RWPE1 (cell line): ENCODE measurements at regions not wholly inside any gene's neighbourhood (a gene's known extent, or its start where the extent isn't known, plus 50 kb on each side); places are given as distances from the start of the nearest gene placed in this dataset.
"Not testable (repeated sequence)": the region's sequence is repeated elsewhere in the genome, so short reads cannot be mapped to it uniquely, and the experiment has no call there.

Experiments
- CTCF ChIA-PET: fragments of 350-600 bp; sonication (Branson Sonifier 250); formaldehyde crosslinking; extraction: SDS; loops from one replicate; lab custom pipeline; 2021; lab: Yijun Ruan, JAX
- POLR2A ChIA-PET: fragments of 400-600 bp; formaldehyde crosslinking; extraction: SDS; loops from one replicate; lab custom pipeline; 2020; ENCODE audit warnings: antibody characterized with exemption; ENCODE audit not compliant: low non-redundant PET; lab: Yijun Ruan, JAX
- DNase-seq: peaks from one replicate; pipeline ENCODE4 v3.0.0; 2012; ENCODE audit warnings: low spot score
- H3K27ac ChIP-seq: fragments of 450-650 bp; 2 replicates; pipeline ENCODE4 v1.5.1; 2017
- TF ChIP-seq, protein P1 (sequence below): fragments of 450-650 bp; conservative IDR thresholded peaks from 2 replicates; pipeline ENCODE4 v1.5.1; 2017; ENCODE audit warnings: low read depth, mild to moderate bottlenecking

DNA sequence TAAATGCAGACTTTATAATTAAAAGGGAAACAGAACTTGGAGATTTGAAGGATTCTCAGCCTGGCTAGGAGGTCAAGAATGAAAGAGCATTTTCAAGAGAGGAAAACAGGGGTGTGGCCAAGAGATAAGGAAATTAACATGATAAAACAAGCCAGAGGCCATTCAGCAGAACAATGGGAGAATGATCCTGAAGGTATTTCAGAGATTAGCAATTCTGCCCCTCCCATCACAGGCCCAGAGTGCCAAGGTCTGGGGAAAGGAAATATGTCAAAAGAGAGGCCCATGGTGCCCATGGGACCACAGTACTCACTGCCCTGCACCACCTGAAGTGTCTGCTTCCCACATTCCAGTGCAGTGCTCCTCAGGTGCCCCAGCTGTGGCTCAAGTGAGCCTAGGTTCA is 188.5 kb upstream of the STS start:
- POLR2A ChIA-PET = no interaction called here
- H3K27ac ChIP-seq = no peak overlapping the region
- DNase-seq = no peak
- TF ChIP-seq, protein P1, sequence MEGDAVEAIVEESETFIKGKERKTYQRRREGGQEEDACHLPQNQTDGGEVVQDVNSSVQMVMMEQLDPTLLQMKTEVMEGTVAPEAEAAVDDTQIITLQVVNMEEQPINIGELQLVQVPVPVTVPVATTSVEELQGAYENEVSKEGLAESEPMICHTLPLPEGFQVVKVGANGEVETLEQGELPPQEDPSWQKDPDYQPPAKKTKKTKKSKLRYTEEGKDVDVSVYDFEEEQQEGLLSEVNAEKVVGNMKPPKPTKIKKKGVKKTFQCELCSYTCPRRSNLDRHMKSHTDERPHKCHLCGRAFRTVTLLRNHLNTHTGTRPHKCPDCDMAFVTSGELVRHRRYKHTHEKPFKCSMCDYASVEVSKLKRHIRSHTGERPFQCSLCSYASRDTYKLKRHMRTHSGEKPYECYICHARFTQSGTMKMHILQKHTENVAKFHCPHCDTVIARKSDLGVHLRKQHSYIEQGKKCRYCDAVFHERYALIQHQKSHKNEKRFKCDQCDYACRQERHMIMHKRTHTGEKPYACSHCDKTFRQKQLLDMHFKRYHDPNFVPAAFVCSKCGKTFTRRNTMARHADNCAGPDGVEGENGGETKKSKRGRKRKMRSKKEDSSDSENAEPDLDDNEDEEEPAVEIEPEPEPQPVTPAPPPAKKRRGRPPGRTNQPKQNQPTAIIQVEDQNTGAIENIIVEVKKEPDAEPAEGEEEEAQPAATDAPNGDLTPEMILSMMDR = no peak
- CTCF ChIA-PET = no interaction called here

DNA sequence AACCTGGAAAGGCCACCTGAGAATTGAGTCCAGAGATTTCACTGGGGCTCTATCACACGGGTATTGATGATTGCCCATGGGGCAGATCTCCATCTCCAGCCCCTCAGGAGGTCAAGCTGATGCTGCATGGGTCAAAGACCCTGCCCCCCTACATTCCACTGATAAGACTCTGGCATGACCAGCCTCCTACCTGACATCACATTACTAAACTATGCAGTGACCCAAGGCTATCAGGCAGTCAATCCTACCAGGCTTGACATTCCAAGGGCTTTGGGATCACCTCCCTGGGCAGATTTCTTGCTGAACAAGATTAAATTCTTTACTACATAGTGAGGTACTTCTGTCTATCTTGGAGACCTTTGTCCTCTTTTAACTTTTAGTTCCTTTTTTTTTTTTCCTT is 192.7 kb upstream of the STS start:
- TF ChIP-seq, protein P1 = no peak
- POLR2A ChIA-PET = no interaction called here
- H3K27ac ChIP-seq = no peak overlapping the region
- no peak for DNase-seq
- CTCF ChIA-PET = no interaction called here

DNA sequence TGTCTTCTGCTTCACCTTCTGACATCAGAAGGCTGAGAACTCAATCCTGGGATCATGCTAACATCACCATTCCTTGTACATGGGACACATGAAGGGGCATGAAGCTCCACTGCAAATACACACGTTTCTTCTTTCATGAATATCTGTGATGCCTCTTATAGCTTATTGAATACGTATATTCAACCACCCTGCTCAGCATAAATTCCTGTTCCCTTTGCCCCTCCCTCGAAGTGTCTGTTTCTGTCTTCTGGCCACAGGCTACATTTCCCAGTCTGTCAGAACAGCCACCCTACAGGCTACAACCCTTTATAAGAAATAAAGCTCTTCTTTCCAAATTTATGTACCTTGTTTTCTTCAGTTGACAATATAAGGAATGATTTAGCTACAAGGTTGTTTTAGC is 201.3 kb upstream of the STS start:
- CTCF ChIA-PET = no interaction called here
- POLR2A ChIA-PET = no interaction called here
- TF ChIP-seq, protein P1 = no peak
- no peak overlapping the region for H3K27ac ChIP-seq
- DNase-seq = no peak

DNA sequence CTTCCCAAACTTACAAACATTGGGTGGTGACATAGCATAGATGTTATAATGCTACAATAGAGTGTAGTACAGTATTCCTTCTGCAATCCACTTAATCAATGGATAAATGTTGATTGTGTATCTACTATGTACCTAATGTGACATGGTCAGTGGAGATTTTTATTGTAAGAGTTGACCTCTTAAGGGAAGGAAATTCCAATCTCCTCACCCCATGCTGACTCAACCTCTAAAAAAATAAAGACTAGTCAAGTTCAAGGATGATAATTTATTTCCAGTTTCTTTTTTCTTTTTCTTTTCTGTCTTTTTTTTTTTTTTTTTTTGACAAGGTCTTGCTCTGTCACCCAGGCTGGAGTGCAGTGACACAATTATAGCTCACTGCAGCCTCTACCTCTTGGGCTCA is 206.5 kb upstream of the STS start:
- no peak for DNase-seq
- TF ChIP-seq, protein P1 = no peak
- ChIA-PET CTCF (no interaction called here), POLR2A (no interaction called here)
- H3K27ac ChIP-seq = no peak overlapping the region

DNA sequence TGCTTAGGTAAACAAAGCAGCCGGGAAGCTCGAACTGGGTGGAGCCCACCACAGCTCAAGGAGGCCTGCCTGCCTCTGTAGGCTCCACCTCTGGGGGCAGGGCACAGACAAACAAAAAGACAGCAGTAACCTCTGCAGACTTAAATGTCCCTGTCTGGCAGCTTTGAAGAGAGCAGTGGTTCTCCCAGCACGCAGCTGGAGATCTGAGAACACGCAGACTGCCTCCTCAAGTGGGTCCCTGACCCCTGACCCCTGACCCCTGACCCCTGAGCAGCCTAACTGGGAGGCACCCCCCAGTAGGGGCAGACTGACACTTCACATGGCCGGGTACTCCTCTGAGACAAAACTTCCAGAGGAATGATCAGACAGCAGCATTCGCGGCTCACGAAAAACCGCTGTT is 214.6 kb upstream of the STS start:
- POLR2A ChIA-PET, CTCF ChIA-PET, H3K27ac ChIP-seq, DNase-seq: not testable (repeated sequence)

DNA sequence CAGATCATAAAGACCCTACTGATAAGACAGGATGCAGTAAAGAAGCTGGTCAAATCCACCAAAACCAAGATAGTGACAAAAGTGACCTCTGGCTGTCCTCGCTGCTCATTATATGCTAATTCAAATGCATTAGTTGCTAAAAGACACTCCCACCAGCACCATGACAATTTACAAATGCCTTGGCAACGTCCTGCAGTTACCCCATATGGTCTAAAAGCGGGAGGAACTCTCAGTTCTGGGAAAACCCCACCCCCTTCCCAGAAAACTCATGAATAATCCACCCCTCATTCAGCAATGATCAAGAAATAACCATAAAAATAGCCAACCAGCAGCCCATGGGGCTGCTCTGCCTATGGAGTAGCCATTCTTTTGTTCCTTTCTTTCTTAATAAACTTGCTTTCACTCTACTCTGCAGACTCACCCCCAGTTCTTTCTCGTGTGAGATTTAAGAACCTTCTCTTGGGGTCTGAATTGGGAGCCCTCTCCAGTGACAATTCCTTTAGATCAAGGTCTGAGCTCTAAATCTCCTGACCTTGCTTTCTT is 217.1 kb upstream of the STS start:
- ChIA-PET POLR2A (no interaction called here), CTCF (no interaction called here)
- TF ChIP-seq, protein P1 = no peak
- no peak for DNase-seq
- H3K27ac ChIP-seq = no peak overlapping the region

DNA sequence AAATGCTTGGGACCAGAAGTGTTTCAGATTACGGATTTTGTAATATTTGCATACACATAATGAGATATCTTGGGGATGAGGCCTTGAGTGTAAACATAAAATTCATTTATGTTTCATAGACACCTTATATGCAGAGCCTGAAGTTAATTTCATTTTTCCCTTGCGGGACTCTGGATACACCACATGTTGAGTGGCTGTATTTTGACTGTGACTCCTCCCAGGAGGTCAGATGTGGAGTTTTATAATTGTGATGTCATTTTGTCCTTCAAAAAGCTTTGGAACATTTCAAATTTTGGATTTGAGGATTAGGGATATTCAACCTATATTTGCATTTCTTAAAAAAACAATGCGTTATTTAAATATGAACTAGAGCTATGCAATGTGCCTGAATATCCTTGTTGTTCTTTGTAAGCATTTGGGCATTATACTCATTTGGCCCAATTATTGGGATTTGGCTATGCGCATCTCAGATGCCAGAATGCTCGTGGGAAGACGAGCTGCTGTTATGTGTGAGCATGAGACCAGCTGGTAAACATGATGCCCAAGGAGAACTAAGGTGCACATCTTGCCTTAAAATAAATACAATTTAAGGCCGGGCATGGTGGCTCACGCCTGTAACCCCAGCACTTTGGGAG is 223.0 kb upstream of the STS start:
- TF ChIP-seq, protein P1 = no peak
- DNase-seq = no peak
- CTCF ChIA-PET = no interaction called here
- POLR2A ChIA-PET = no interaction called here
- H3K27ac ChIP-seq = no peak overlapping the region
